CD4-positive, alpha-beta T cell (primary cell): ENCODE measurements at regions not wholly inside any gene's neighbourhood (a gene's known extent, or its start where the extent isn't known, plus 50 kb on each side); places are given as distances from the start of the nearest gene placed in this dataset.

Experiments used
- ATAC-seq: fragments of 200-7000 bp; cut with Tn5 transposase; one replicate; pipeline ENCODE4 v1.10.0; 2022; ENCODE audit warnings: mild to moderate bottlenecking; ENCODE audit not compliant: poor library complexity
- CTCF ChIA-PET: fragments of 350-600 bp; sonication (Branson Sonifier 250); formaldehyde crosslinking; loops from one replicate; lab custom pipeline; 2021; ENCODE audit warnings: antibody characterized with exemption, inconsistent platforms; lab: Charles Lee
- POLR2A ChIA-PET: fragments of 350-600 bp; sonication (Branson Sonifier 250); formaldehyde crosslinking; loops from one replicate; lab custom pipeline; 2021; ENCODE audit warnings: antibody characterized with exemption, inconsistent platforms; lab: Charles Lee
- DNase-seq, 14 experiments: peaks; one replicate each; pipeline ENCODE4 v3.0.0-alpha.2; 2013 to 2020; ENCODE audit warnings: mixed read lengths in 2 of 14
- H3K27ac ChIP-seq, 2 donors: one replicate each; pipeline versions ENCODE4 v1.5.1 to v1.7.0; 2013; ENCODE audit warnings: low read length in 2 of 2, low read depth in 1 of 2, mild to moderate bottlenecking in 1 of 2
- H3K27me3 ChIP-seq, 2 experiments: 1 replicate in 1 of 2; 2 replicates in 1 of 2; pipeline versions ENCODE4 v1.6.1 to v1.7.0; 2013; ENCODE audit warnings: low read length in 2 of 2, control low read depth in 1 of 2, mild to moderate bottlenecking in 1 of 2, moderate library complexity in 1 of 2; ENCODE audit not compliant: insufficient read depth in 2 of 2, control insufficient read depth in 1 of 2
- H3K36me3 ChIP-seq: one replicate; pipeline ENCODE4 v1.6.1; 2013; ENCODE audit warnings: low read length, control low read depth; ENCODE audit not compliant: insufficient read depth
- H3K4me1 ChIP-seq: one replicate; pipeline ENCODE4 v1.6.1; 2013; ENCODE audit warnings: low read length, control low read depth; ENCODE audit not compliant: insufficient read depth
- H3K4me3 ChIP-seq: one replicate; pipeline ENCODE4 v1.5.1; 2013; ENCODE audit warnings: mild to moderate bottlenecking, low read length, moderate library complexity
- H3K9me3 ChIP-seq, 2 experiments: 1 replicate in 1 of 2; 2 replicates in 1 of 2; pipeline versions ENCODE4 v1.6.1 to v1.7.0; 2013; ENCODE audit warnings: low read length in 2 of 2, mild to moderate bottlenecking in 2 of 2, control low read depth in 1 of 2, moderate library complexity in 1 of 2; ENCODE audit not compliant: control insufficient read depth in 1 of 2, insufficient read depth in 1 of 2
- H3K27ac Mint-ChIP-seq: one replicate; pipeline ENCODE4 v1.8.0; 2020; ENCODE audit warnings: mixed read lengths
- H3K27me3 Mint-ChIP-seq: one replicate; pipeline ENCODE4 v1.8.0; 2021; ENCODE audit warnings: mixed read lengths
- H3K36me3 Mint-ChIP-seq: one replicate; pipeline ENCODE4 v1.8.0; 2021; ENCODE audit warnings: low read depth, mixed read lengths
- H3K4me1 Mint-ChIP-seq: one replicate; pipeline ENCODE4 v1.8.0; 2021; ENCODE audit warnings: low read depth, mixed read lengths
- H3K4me3 Mint-ChIP-seq: one replicate; pipeline ENCODE4 v1.8.0; 2020; ENCODE audit warnings: mild to moderate bottlenecking, mixed read lengths
- H3K9me3 Mint-ChIP-seq: one replicate; pipeline ENCODE4 v1.8.0; 2020; ENCODE audit warnings: mixed read lengths
- intact Hi-C, 2 experiments: fragments of 100-400 bp; cut with DNase I in 1 of 2; cut with micrococcal nuclease in 1 of 2; formaldehyde crosslinking; loops; one replicate each; pipeline versions ENCODE4 v1.15.1 to v1.9.0; 2023 to 2025; cut with DNase I, micrococcal nuclease
- TF ChIP-seq, protein P1 (sequence below): fragments of 200-600 bp; IDR thresholded peaks from one replicate; pipeline ENCODE4 v1.8.0; 2022; ENCODE audit warnings: antibody characterized with exemption, mild to moderate bottlenecking

DNA sequence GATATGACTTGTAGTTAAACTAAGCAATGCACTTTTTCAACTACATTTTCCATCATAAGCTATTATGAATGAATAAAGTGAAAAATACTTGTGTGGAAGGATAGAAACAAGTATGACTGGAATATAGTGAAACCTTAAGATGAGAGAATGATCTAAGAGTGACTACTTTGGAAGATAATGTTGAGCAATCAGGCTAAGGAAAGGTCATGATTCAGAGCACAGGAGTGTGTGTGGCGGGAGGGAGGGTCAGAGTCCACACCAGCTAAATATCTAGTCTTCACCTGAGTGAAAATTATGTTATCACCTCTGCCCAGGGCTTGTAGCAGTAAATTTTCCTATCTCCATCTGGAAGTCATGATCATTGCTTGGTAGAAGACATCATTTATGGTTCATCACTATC is 833.4 kb upstream of the ATXN8OS start:
- Histone ChIP-seq H3K27ac (no peak overlapping the region), H3K4me3 (no peak overlapping the region), H3K4me1 (no peaks in the 10 kb centered on the region), H3K36me3 (no peaks in the 10 kb centered on the region), H3K9me3 (peaks cover 0 to 4% of the 10 kb centered on the region in 2 experiments), H3K27me3 (no peaks in the 10 kb centered on the region)
- no peaks in the 10 kb centered on the region for H3K4me1 Mint-ChIP-seq
- peaks cover 13% of the 10 kb centered on the region for H3K9me3 Mint-ChIP-seq
- H3K4me3 Mint-ChIP-seq: no peak overlapping the region
- no peak for ATAC-seq
- H3K27me3 Mint-ChIP-seq: no peaks in the 10 kb centered on the region
- TF ChIP-seq, protein P1, sequence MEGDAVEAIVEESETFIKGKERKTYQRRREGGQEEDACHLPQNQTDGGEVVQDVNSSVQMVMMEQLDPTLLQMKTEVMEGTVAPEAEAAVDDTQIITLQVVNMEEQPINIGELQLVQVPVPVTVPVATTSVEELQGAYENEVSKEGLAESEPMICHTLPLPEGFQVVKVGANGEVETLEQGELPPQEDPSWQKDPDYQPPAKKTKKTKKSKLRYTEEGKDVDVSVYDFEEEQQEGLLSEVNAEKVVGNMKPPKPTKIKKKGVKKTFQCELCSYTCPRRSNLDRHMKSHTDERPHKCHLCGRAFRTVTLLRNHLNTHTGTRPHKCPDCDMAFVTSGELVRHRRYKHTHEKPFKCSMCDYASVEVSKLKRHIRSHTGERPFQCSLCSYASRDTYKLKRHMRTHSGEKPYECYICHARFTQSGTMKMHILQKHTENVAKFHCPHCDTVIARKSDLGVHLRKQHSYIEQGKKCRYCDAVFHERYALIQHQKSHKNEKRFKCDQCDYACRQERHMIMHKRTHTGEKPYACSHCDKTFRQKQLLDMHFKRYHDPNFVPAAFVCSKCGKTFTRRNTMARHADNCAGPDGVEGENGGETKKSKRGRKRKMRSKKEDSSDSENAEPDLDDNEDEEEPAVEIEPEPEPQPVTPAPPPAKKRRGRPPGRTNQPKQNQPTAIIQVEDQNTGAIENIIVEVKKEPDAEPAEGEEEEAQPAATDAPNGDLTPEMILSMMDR: no peak
- ChIA-PET POLR2A (no interaction called here), CTCF (no interaction called here)
- H3K36me3 Mint-ChIP-seq: no peaks in the 10 kb centered on the region
- no peak for DNase-seq
- intact Hi-C loops: no loop called here
- H3K27ac Mint-ChIP-seq: no peak overlapping the region

DNA sequence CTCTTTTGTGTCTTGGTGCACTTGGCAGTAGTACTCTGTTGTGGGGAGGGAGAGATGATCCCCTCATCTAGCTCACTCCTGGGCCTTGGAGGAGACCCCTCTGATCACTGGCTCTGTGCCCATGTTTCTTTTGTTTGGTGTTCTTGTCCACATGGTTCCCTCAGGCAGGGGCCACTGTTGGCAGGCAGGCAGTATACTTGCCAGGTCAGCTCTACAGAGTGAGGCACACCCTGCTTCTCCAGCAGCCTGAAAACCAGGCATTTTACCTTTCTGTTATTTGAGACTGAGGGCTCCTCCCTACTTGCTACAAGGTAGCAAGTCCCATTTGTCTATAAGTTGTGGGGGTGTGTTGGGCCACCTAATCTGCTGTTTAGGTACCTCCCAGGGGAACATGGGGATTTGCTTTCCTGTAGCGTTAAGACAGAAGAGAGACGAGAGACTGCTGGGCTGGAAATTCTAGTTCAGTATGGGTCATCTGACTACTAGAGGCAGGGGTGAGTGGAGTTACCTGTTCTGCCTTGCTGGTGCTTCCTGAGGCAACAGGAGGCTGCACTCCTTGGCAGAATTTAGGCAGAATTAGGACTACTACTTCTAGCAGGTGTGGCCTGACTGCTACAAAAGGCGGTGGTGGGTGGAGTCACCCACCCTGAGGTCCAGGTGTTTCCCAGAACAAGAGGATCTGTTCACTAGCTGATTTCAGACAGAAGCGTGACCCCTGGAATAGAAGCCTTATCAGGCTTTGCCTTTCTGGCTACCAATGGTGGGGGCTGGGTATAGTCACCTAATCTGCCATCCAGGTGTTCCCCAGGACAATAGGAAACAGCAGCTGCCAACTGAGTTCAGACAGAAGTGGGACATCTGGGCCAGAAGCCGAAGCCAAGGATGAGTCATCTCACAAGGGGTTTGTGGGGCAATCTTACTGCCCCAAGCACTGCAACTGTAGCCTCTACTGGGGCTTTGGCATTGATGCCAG is 843.0 kb upstream of the ATXN8OS start:
- intact Hi-C loops: no loop called here
- TF ChIP-seq, protein P1: no peak
- Mint-ChIP-seq H3K36me3 (no peaks in the 10 kb centered on the region), H3K9me3 (peaks cover 10% of the 10 kb centered on the region), H3K27ac (no peak overlapping the region), H3K27me3 (no peaks in the 10 kb centered on the region), H3K4me1 (no peaks in the 10 kb centered on the region), H3K4me3 (no peak overlapping the region)
- ChIA-PET POLR2A (no interaction called here), CTCF (no interaction called here)
- no peaks in the 10 kb centered on the region for H3K27me3 ChIP-seq
- no peak overlapping the region for H3K4me3 ChIP-seq
- no peaks in the 10 kb centered on the region for H3K36me3 ChIP-seq
- H3K9me3 ChIP-seq: peaks cover 0 to 3% of the 10 kb centered on the region in 2 experiments
- no peak for ATAC-seq
- H3K4me1 ChIP-seq: no peaks in the 10 kb centered on the region
- DNase-seq: no peak
- no peak overlapping the region for H3K27ac ChIP-seq

DNA sequence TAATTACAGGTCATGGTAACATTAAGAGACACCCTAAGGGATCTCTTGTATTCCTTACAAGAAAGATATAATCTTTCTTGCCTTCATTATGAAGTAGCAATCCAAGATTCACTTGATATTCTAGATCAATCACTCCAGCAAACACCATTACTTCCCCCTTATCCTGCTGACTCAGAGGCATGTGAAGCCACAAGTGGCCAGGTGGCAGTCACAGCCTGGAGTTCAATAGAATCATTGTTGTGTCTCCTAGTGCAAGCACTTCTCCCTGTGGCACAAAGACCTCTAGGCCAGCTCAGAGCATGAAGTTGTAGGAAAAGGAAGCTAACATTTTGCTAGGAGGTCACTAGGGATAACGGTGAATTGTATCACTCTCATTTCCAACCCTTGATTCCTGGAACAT is 864.3 kb upstream of the ATXN8OS start:
- POLR2A ChIA-PET: no interaction called here
- H3K4me3 ChIP-seq: no peak overlapping the region
- no peaks in the 10 kb centered on the region for H3K27me3 Mint-ChIP-seq

More for the DNA sequence above, 864.3 kb upstream of the ATXN8OS start:
- H3K9me3 Mint-ChIP-seq: peaks cover 4% of the 10 kb centered on the region
- H3K36me3 ChIP-seq: no peaks in the 10 kb centered on the region
- no peak for DNase-seq
- H3K4me1 Mint-ChIP-seq: no peaks in the 10 kb centered on the region
- intact Hi-C loops: no loop called here
- no peak overlapping the region for H3K27ac ChIP-seq
- H3K9me3 ChIP-seq: no peaks in the 10 kb centered on the region
- no peaks in the 10 kb centered on the region for H3K36me3 Mint-ChIP-seq
- TF ChIP-seq, protein P1: no peak
- no peaks in the 10 kb centered on the region for H3K4me1 ChIP-seq
- H3K27me3 ChIP-seq: no peaks in the 10 kb centered on the region
- no peak overlapping the region for H3K27ac Mint-ChIP-seq
- H3K4me3 Mint-ChIP-seq: no peak overlapping the region
- CTCF ChIA-PET: no interaction called here
- ATAC-seq: no peak
